SKM-1 (cell line): ENCODE measurements at regions not wholly inside any gene's neighbourhood (a gene's known extent, or its start where the extent isn't known, plus 50 kb on each side); places are given as distances from the start of the nearest gene placed in this dataset.

ENCODE experiments used
- DNase-seq: peaks from one replicate; lab custom pipeline; 2025; ENCODE audit not compliant: unreplicated experiment; lab: John Stamatoyannopoulos, UW

- no peak for DNase-seq
These were observed 314.3 kb upstream of the RASGRP1 start for GRCh38 chr15:38878926-38879325.

DNA sequence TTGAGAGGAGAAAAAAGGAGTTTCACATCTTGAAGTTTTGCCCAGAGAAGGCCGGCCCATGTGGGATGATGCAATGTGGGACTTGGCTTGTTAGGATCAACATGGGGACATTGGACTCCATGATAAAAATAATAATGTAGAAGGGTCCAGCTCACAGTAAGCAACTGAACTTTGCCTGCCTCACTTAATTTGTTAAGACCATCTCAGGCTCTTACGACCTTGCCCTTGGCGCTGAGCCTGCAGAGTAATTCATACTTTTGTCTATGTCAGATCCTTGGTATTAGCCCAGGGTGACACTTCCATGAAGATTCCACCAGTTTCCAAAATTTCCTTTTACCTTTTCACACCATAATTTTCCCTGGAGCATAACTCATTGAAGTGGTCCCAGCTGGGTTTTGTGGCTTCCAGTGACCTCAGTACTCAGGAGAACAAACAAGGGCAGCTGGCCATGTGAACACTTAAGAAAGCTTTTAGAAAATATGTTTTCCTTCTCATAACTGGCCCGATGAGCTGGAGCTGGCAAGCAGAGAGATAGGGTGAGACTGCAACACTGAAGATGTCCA lies 315.4 kb upstream of the RASGRP1 start:
- no peak for DNase-seq

GRCh38 chr15:38882221-38882620 lies 317.6 kb upstream of the RASGRP1 start:
- DNase-seq, result no peak

DNA sequence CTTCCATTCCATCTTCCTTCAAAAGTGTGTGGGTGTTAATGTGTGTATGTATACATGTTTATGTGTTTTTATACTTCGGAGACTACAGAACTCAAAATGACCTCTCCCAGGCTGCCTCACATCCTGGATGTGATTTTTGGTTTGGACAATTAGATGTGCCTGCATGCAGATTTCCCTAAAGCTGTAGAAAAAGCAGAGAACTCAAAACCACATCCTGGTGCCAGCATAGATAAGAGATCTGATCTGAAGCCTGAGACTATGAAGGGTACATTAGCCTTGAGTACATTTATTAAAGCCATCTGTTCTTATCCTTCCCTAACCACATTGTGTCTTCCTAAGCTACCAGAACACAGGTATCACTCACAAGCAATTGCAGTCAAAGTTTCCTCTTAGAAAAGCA lies 319.4 kb upstream of the RASGRP1 start:
- no peak for DNase-seq

DNA sequence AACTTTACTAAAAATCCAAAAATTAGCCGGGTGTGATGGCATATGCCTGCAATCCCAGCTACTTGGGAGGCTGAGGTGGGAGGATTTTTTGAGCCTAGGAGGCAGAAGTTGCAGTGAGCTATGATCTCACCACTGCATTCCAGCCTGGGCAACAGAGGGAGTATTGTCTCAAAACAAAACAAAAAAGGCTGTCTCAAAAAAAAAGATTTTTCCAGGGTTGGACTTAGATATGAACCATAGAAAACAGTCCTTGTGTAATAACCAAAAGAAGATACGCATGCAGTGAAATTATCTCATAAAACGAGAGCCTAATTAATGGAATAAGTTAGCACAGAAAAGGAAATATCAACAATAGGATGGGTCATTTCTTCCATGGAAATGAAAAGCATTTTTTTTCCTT lies 320.4 kb upstream of the RASGRP1 start:
- DNase-seq, result no peak

DNA sequence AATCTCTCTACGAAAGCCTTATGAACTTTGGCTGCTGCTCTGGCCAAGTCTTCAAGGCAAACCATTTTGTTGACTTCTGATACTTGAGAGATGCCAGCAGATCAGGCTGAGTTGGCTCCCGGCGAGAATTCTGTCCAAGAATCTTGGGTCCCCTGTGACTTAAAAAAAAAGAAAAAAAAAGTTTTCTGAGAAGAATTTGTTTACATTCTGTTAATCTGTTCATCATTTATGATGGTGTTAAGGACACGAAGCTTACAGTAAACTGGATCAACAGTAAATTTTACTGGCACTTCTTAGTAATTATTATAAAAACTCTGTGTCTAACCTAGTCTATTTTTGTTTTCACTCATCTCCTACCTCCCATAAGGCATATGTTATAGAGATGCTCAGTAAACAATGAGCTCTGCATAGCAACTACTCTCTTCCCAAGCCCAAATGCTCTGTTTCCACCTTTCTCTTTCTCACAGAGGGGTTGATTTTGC lies 320.9 kb upstream of the RASGRP1 start:
- DNase-seq, result no peak

DNA sequence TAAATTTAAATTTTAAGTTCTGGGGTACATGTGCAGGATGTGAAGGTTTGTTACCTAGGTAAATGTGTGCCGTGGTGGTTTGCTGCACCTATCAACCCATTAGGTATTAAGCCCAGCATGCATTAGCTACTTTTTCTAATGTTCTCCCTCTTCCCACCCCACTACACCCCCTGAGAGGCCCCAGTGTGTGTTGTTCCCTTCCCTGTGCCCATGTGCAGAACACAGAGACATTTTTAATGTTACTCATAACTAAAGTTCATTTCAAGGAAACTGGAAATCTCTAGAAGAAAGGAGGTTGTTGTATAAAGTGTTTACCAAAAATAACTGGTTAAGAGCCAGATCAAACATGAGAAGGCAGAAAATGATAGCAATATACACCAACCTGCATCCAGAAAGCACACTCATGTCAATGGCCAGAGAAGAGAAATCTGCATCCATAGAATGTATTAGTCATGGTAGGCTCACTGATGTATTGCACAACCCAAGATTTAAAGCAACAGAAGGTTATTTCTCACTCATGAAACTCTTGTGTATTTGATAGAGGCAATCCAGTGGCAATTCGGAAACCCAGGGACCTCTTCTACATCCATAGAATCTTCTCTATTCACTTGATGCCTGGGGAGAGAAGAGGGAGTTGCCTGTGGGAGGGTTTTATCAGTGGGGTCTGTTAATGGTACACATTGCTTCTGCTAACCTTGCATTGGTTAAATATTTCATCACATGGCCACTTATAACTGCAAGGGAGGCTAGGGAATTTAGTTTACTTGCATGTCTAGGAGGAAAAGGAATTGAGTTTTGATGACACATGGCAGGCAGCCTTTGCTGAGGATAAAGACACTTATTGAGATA lies 321.9 kb upstream of the RASGRP1 start:
- no peak for DNase-seq

DNA sequence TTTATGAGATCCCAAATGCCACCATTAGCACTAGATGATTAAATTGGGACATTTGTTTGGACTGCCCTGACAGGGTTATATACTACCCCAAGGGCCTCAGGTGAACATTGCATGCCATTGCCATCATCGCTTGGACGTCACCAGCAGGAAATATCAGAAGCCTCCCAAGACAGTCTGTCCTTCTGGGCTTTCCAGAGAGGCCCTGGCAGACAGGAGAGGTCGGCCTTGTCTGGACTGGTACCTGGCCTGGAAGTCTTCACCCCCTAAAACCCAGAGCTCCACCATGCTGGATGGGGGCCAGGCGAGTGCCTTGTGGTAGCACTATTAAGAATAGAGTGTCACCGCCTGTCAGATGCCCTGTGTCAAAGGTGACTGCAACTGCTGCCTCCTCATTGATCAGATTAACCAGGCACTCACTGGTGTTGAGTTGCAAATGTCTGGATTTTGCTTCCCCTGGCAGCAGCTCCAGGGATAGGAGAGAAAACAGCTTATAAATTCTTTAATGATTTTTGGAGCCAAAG lies 324.1 kb upstream of the RASGRP1 start:
- no peak for DNase-seq

DNA sequence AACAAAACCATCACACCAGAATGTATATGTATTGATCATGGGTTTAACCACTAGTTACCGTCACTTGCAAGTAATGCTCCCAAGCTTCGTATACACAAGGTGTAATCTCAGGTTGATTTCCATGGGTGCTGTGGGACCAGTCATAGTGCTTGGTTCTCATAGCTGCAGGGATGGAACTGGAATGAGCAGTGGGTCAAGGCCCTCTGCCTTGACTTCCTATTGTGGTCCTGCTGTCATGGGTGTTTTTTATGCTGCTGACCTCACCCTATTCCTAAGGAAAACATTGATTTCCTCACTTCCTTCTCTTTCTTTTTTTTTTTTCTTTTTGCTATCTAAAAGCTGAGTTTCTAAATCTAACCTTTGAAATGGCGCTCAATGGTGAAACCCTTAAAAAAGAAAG lies 325.6 kb upstream of the RASGRP1 start:
- no peak for DNase-seq

GRCh38 chr15:38893925-38894242 lies 329.3 kb upstream of the RASGRP1 start:
- no peak for DNase-seq

- DNase-seq, result no peak
These were observed 329.8 kb upstream of the RASGRP1 start for GRCh38 chr15:38894243-38894948.

GRCh38 chr15:38895326-38896255 lies 331.0 kb upstream of the RASGRP1 start:
- no peak for DNase-seq

DNA sequence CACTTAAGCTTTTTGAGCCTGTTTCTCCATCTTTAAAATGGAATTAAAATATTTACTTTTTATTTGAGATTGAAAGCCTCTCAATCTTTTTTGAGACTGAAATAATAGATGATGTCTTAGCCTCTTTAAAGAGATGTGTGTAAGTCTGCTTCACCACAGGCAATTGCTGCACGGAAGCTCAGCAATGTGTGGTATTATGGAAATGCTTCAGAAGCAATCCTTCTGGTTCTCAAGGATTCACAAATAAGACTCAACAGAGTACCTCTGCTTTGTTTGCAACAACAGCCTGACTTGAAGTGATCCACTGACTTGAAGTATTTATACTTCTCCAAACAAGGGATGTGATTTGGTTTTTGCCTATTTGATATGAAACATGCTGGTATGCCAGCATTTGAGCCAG lies 332.0 kb upstream of the RASGRP1 start:
- no peak for DNase-seq

DNA sequence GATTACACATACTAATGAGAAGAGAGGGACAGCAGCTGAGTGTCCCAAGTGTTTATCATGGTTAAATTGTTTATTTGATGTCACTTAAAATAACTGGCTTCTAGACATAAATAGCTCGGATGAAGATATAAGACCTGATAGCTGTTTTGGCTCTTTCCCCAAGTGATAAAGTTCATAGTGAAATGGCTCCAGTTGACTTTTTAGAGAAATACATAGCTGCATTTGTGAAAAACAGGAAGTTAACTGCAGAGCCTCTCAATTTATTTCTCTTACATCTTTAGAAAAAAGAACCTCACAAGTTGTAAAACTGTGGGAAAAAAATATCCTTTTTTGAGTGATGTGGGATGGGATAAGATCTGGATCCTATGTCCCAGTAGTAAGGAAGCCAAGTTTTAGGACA lies 332.9 kb upstream of the RASGRP1 start:
- no peak for DNase-seq

DNA sequence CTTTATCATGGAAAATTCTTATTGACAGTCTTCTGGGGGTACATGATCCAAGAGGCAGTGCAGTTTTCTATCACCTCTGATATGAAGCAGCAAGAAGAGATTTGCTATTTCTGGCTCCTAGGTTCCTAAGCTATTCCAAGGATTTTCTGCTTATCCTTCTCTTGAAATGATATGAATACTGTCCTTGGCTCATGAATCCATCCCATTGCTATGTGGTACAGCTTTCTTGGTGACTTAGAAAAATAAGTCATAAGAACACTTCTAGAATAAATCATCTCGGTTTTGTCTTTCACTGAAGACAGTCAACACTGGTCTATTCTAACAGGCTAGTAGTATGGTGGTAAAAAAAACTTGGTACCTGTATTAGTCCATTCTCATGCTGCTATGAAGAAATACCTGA lies 333.6 kb upstream of the RASGRP1 start:
- no peak for DNase-seq

GRCh38 chr15:38899300-38899699 lies 334.7 kb upstream of the RASGRP1 start:
- DNase-seq, result no peak

- no peak for DNase-seq
These were observed 339.7 kb upstream of the RASGRP1 start for GRCh38 chr15:38904298-38904697.

DNA sequence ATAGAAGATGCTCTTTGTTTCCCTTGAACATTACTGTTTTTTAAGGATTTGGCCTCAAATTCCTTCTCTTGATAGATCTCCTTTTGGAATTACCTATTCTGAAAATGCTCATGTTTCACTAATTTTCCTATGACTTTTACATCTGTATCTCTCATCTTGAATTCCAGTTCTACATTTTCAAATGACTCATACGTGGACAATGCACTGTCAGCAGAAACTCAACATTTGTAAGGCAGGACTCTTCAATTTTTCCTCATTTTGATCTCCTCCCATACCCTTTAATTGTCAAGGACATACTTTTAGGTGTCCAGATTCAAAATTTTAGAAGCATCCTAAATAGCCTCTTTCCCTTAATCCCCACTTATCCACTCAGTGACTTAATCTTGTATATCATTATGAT lies 341.0 kb upstream of the RASGRP1 start:
- DNase-seq, result no peak

GRCh38 chr15:38920966-38921365 lies 356.4 kb upstream of the RASGRP1 start:
- DNase-seq, result no peak

GRCh38 chr15:38921471-38921870 lies 356.9 kb upstream of the RASGRP1 start:
- DNase-seq, result no peak

DNA sequence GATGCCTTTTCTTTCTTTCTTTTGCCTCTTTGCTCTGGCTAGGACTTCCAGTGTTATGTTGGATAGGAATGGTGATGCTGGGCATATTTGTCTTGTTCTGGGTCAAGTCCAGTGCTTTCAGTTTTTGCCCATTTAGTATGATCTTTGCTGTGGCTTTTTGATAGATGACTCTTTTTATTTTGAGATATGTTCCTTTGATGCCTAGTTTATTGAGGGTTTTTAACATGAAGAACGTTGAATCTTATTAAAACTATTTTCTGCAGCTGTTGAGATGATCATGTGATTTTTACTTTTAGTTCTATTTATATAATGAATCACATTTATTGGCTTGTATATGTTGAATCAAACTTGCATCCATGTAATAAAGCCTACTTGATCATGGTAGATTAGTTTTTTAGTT lies 363.8 kb upstream of the RASGRP1 start:
- DNase-seq, result no peak
